Effector memory CD8-positive, alpha-beta T cell (primary cell): ENCODE measurements at regions not wholly inside any gene's neighbourhood (a gene's known extent, or its start where the extent isn't known, plus 50 kb on each side); places are given as distances from the start of the nearest gene placed in this dataset.
"Not testable (repeated sequence)": the region's sequence is repeated elsewhere in the genome, so short reads cannot be mapped to it uniquely, and the experiment has no call there.

Source experiments
- ATAC-seq: fragments of 150-1000 bp; cut with Tn5 transposase; replicated peaks from 2 replicates; pipeline ENCODE4 v1.10.0; 2021; ENCODE audit warnings: mild to moderate bottlenecking, moderate library complexity
- DNase-seq, 3 experiments: peaks; one replicate each; pipeline ENCODE4 v3.0.0; 2021
- H3K27ac Mint-ChIP-seq, 2 donors: one replicate each; pipeline ENCODE4 v1.8.0; 2022; ENCODE audit warnings: mild to moderate bottlenecking in 2 of 2, mixed read lengths in 2 of 2, moderate library complexity in 2 of 2
- H3K27me3 Mint-ChIP-seq, 2 donors: one replicate each; pipeline ENCODE4 v1.8.0; 2022; ENCODE audit warnings: mixed read lengths in 2 of 2
- H3K36me3 Mint-ChIP-seq: one replicate; pipeline ENCODE4 v1.8.0; 2022; ENCODE audit warnings: mild to moderate bottlenecking, moderate library complexity, mixed read lengths; ENCODE audit not compliant: insufficient read depth
- H3K4me1 Mint-ChIP-seq, 2 donors: one replicate each; pipeline ENCODE4 v1.8.0; 2022; ENCODE audit warnings: low read depth in 2 of 2, mixed read lengths in 2 of 2
- H3K4me3 Mint-ChIP-seq, 2 donors: one replicate each; pipeline ENCODE4 v1.8.0; 2022; ENCODE audit warnings: mild to moderate bottlenecking in 2 of 2, mixed read lengths in 2 of 2, moderate library complexity in 2 of 2
- H3K9me3 Mint-ChIP-seq, 2 donors: one replicate each; pipeline ENCODE4 v1.8.0; 2022; ENCODE audit warnings: mixed read lengths in 2 of 2

- DNase-seq (no peak), ATAC-seq (no peak)
- no peaks in the 10 kb centered on the region for H3K4me1 Mint-ChIP-seq
- H3K9me3 Mint-ChIP-seq, result peaks cover 17 to 38% of the 10 kb centered on the region in 2 donors
- no peak overlapping the region for H3K4me3 Mint-ChIP-seq
- H3K27ac Mint-ChIP-seq, result no peak overlapping the region
- no peaks in the 10 kb centered on the region for H3K27me3 Mint-ChIP-seq
- no peaks in the 10 kb centered on the region for H3K36me3 Mint-ChIP-seq
Measured at GRCh38 chr10:108980869-108981268, 942.4 kb downstream of the XPNPEP1 start.

DNA sequence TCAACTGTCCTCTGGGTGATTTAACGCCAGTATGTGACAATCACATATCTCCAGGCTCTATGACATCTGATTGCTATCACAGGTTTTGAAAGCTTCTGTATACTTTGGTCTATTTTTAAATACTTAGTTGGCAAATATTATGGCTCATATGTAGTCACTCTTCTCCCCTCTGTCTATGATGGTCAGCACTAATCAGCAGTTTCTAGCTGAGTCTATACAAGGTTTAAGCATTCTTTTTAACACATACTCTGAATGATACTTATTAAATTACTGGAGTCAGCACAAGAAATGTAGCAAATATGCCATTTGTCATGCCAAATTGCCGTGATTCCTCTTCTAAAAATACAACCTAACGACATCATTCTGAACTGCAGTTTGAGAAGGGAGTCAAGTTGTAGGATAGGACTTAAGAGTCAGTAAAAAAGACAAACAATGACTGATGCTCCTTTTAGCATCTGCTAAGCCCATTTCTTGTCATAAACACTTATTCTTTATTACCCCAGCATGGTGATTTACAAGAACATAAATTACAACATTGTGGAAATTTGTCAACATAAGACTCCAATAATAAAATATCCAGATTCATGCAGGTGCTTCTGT lies 947.8 kb downstream of the XPNPEP1 start:
- peaks cover 16 to 38% of the 10 kb centered on the region in 2 donors for H3K9me3 Mint-ChIP-seq
- H3K36me3 Mint-ChIP-seq, result no peaks in the 10 kb centered on the region
- ATAC-seq (no peak), DNase-seq (no peak)
- H3K4me3 Mint-ChIP-seq, result no peak overlapping the region
- H3K27me3 Mint-ChIP-seq, result no peaks in the 10 kb centered on the region
- no peaks in the 10 kb centered on the region for H3K4me1 Mint-ChIP-seq
- no peak overlapping the region for H3K27ac Mint-ChIP-seq

- Mint-ChIP-seq H3K9me3 (peaks cover 7 to 12% of the 10 kb centered on the region in 2 donors), H3K36me3 (no peaks in the 10 kb centered on the region), H3K4me1 (no peaks in the 10 kb centered on the region), H3K4me3 (no peak overlapping the region), H3K27ac (no peak overlapping the region), H3K27me3 (no peaks in the 10 kb centered on the region)
- ATAC-seq (no peak), DNase-seq (no peak)
Measured at GRCh38 chr10:108970016-108970415, 953.3 kb downstream of the XPNPEP1 start.

DNA sequence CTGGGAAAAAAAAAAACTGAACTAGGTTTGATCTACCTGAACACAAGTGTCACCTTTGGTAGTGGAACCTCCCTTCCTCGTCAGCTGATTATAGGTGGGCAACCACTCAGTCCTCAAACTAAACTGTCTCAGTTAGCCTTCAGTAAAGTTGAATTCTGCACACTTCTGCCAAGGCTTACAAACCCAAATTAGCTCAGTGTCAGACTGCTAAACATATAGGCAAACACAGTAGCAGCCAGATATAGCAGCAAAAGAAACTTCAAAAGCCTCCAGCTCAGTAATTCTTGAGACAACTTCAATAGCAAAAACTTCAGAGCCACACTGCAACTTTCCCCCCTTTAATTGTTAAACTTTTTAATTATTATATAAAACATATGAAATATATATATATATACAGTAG lies 956.9 kb downstream of the XPNPEP1 start:
- Mint-ChIP-seq H3K4me1 (no peaks in the 10 kb centered on the region), H3K4me3 (no peak overlapping the region), H3K9me3 (peaks cover under 1 to 7% of the 10 kb centered on the region in 2 donors), H3K27ac (no peak overlapping the region), H3K27me3 (no peaks in the 10 kb centered on the region), H3K36me3 (no peaks in the 10 kb centered on the region)
- ATAC-seq (no peak), DNase-seq (no peak)

GRCh38 chr10:108966005-108966404 lies 957.3 kb downstream of the XPNPEP1 start:
- Mint-ChIP-seq H3K4me1 (no peaks in the 10 kb centered on the region), H3K9me3 (peaks cover 0 to 7% of the 10 kb centered on the region in 2 donors), H3K4me3 (no peak overlapping the region), H3K27me3 (no peaks in the 10 kb centered on the region), H3K36me3 (no peaks in the 10 kb centered on the region), H3K27ac (no peak overlapping the region)
- DNase-seq (no peak), ATAC-seq (no peak)

DNA sequence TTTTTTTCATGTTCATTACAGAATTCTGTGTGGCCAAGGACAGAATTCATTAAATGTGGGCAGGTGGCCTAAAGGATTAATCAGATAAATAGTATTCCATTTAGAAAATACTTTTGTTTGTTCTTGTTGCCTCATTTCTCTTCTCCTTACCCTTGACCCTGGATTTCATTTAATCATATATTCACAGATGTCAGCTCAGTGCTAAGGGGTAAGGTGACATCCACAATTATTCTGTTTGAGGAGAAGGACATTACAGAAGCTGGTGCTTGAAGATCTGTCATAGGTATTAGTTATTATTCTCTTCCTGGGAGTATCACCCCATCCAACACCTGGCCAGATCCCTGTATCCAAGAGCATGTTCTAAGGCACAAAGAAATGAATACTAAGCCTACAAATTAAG lies 961.1 kb downstream of the XPNPEP1 start:
- ATAC-seq (no peak), DNase-seq (no peak)
- Mint-ChIP-seq H3K27ac (no peak overlapping the region), H3K27me3 (no peaks in the 10 kb centered on the region), H3K9me3 (peaks cover 4 to 5% of the 10 kb centered on the region in 2 donors), H3K4me3 (no peak overlapping the region), H3K4me1 (no peaks in the 10 kb centered on the region), H3K36me3 (no peaks in the 10 kb centered on the region)

DNA sequence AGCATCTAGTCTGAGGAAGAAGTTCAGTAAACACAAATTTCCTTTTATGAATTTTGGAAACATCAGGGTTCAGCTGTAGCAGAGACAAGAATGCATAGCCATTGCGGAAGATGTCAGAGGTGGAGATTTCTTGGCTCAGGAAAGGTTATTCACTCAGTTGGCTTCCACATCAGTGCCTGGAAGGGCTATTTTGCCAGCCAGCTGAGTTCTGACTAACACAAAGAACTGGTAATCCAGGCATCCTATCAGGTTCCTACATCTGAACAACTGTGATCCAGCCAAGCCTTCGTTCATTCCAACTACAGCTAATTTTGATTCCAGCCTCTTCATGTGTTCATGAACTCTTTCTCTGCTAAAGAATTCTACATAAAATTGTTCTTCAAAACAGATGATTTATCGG lies 965.6 kb downstream of the XPNPEP1 start:
- H3K27me3 Mint-ChIP-seq, result no peaks in the 10 kb centered on the region

GRCh38 chr10:108956149-108956548 lies 967.2 kb downstream of the XPNPEP1 start:
- Mint-ChIP-seq H3K9me3 (peaks cover 7 to 15% of the 10 kb centered on the region in 2 donors), H3K4me1 (no peaks in the 10 kb centered on the region)

More for the DNA sequence above, 965.6 kb downstream of the XPNPEP1 start:
- DNase-seq (no peak), ATAC-seq (no peak)
- Mint-ChIP-seq H3K4me3 (no peak overlapping the region), H3K36me3 (no peaks in the 10 kb centered on the region), H3K4me1 (no peaks in the 10 kb centered on the region), H3K9me3 (peaks cover 7 to 8% of the 10 kb centered on the region in 2 donors), H3K27ac (no peak overlapping the region)

GRCh38 chr10:108920029-108920428 lies 1003.3 kb downstream of the XPNPEP1 start:
- peaks cover 9 to 24% of the 10 kb centered on the region in 2 donors for H3K9me3 Mint-ChIP-seq
- not testable (repeated sequence) for ATAC-seq, H3K4me1 Mint-ChIP-seq, DNase-seq, H3K27me3 Mint-ChIP-seq, H3K4me3 Mint-ChIP-seq, H3K36me3 Mint-ChIP-seq, H3K27ac Mint-ChIP-seq

More at GRCh38 chr10:108956149-108956548, 967.2 kb downstream of the XPNPEP1 start:
- Mint-ChIP-seq H3K36me3 (no peaks in the 10 kb centered on the region), H3K4me3 (no peak overlapping the region), H3K27me3 (no peaks in the 10 kb centered on the region), H3K27ac (no peak overlapping the region)
- no peak for ATAC-seq
- DNase-seq, result no peak

- DNase-seq (no peak), ATAC-seq (no peak)
- H3K9me3 Mint-ChIP-seq, result peaks cover 4 to 5% of the 10 kb centered on the region in 2 donors
- H3K27me3 Mint-ChIP-seq, result no peaks in the 10 kb centered on the region
- no peaks in the 10 kb centered on the region for H3K36me3 Mint-ChIP-seq
- no peak overlapping the region for H3K27ac Mint-ChIP-seq
- no peak overlapping the region for H3K4me3 Mint-ChIP-seq
- no peaks in the 10 kb centered on the region for H3K4me1 Mint-ChIP-seq
Measured at GRCh38 chr10:108913300-108913699, 1010.0 kb downstream of the XPNPEP1 start.

- H3K4me1 Mint-ChIP-seq, result no peaks in the 10 kb centered on the region
Measured at GRCh38 chr10:108911814-108912541, 1011.3 kb downstream of the XPNPEP1 start.

DNA sequence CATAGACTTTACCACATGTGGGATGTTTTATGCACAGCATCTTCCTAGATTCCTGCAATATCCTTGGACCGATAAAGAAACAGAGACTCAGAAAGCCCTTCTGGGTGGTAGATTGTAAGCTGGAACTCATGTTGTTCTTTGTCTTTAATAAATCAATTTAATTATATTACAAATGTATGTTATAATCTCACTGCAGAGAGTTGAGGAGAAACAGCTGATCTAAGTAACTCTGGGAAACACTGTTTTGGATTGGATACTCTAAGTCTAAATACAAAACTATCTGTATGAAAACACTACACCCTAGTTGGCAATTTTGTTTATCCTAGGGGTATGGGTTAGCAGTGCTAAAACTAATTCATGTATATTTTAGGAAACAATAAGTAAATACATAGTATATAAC lies 1015.2 kb downstream of the XPNPEP1 start:
- Mint-ChIP-seq H3K36me3 (no peaks in the 10 kb centered on the region), H3K4me3 (no peak overlapping the region), H3K27ac (no peak overlapping the region), H3K4me1 (no peaks in the 10 kb centered on the region), H3K9me3 (peaks cover 12 to 18% of the 10 kb centered on the region in 2 donors), H3K27me3 (no peaks in the 10 kb centered on the region)
- no peak for ATAC-seq
- no peak for DNase-seq

More at GRCh38 chr10:108911814-108912541, 1011.3 kb downstream of the XPNPEP1 start:
- DNase-seq, result no peak
- H3K4me3 Mint-ChIP-seq, result no peak overlapping the region
- no peaks in the 10 kb centered on the region for H3K27me3 Mint-ChIP-seq
- no peaks in the 10 kb centered on the region for H3K36me3 Mint-ChIP-seq
- no peak overlapping the region for H3K27ac Mint-ChIP-seq
- no peak for ATAC-seq
- peaks cover 7 to 10% of the 10 kb centered on the region in 2 donors for H3K9me3 Mint-ChIP-seq

DNA sequence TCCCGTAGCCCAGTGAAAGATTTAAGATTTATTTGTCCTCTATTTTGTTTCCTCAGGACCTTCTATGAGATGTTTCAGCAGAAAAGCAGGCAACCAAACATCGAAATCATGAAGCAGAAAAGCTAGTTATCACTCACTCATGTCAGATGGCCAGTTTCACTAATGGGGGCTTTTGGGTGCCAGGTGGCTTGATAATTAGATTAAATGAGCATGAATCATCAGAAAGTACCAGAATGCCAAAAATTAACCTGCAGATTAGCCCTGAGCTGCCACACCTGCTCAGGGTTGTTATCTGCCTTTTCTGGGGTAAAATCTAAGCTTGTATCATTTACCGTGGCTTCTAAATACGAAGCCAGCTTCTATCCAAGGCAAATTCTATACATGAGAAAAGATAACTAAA lies 1017.5 kb downstream of the XPNPEP1 start:
- peaks cover 12 to 18% of the 10 kb centered on the region in 2 donors for H3K9me3 Mint-ChIP-seq
- no peak for DNase-seq
- H3K27ac Mint-ChIP-seq, result no peak overlapping the region
- no peaks in the 10 kb centered on the region for H3K27me3 Mint-ChIP-seq
- no peak for ATAC-seq
- H3K4me3 Mint-ChIP-seq, result no peak overlapping the region
- no peaks in the 10 kb centered on the region for H3K4me1 Mint-ChIP-seq
- H3K36me3 Mint-ChIP-seq, result no peaks in the 10 kb centered on the region

DNA sequence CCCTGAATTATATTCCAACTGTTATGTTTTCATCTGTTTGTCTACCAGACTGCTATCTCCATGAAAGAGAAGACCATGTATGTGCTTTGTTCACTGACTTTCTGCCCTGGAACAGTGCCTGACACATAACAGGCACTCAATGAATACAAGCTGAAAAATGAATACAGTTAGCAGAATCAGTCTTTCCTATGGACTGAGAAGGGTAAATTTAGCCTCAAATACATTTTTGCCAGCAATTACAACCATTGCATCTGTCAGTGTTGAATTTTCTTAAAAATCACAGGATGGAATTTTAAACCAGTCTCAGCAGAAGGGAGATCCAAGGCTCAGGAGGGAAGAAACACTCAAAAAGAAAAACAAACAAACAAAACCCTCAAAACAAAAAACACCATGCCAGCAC lies 1018.1 kb downstream of the XPNPEP1 start:
- Mint-ChIP-seq H3K4me1 (no peaks in the 10 kb centered on the region), H3K36me3 (no peaks in the 10 kb centered on the region)
- DNase-seq, result no peak

More for the DNA sequence above, 1018.1 kb downstream of the XPNPEP1 start:
- no peak for ATAC-seq
- Mint-ChIP-seq H3K27me3 (no peaks in the 10 kb centered on the region), H3K9me3 (peaks cover 10 to 18% of the 10 kb centered on the region in 2 donors), H3K27ac (no peak overlapping the region), H3K4me3 (no peak overlapping the region)
